Inflammatory macrophage treated with lipopolysaccharide for 1 hour (primary cell): ENCODE measurements at regions not wholly inside any gene's neighbourhood (a gene's known extent, or its start where the extent isn't known, plus 50 kb on each side); places are given as distances from the start of the nearest gene placed in this dataset.

Experiments used
- DNase-seq, 2 donors: peaks; one replicate each; pipeline ENCODE4 v3.0.0-alpha.2; 2020 to 2022

DNA sequence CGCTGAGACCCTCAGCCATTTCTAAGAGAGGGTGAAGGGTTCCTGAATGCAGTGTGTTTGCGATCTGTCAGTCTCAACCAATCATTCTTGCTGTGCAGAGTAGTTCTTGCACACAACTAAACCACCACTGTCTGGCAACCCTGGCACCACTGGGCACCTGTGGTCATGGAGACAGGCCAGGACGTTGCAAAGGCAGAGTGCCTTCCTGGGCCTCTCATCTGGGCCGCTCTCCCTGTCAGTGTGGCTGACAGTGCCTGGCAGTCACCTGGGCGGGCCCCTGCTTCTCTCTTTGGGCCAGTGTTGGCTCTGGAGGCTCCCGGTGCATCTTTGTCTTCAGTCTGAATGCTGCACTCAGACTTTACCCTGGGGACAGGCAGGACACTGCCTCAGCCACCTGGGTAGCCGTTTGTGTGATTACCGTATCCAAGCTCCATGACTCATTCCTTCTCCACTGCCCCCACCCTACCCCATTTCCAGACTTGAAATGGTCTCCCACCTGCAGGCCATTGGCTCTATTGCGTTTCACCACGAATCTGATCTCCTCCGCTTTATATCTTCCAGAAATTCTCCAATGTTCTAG is 104.6 kb upstream of the KLF13 start:
- no peak for DNase-seq

DNA sequence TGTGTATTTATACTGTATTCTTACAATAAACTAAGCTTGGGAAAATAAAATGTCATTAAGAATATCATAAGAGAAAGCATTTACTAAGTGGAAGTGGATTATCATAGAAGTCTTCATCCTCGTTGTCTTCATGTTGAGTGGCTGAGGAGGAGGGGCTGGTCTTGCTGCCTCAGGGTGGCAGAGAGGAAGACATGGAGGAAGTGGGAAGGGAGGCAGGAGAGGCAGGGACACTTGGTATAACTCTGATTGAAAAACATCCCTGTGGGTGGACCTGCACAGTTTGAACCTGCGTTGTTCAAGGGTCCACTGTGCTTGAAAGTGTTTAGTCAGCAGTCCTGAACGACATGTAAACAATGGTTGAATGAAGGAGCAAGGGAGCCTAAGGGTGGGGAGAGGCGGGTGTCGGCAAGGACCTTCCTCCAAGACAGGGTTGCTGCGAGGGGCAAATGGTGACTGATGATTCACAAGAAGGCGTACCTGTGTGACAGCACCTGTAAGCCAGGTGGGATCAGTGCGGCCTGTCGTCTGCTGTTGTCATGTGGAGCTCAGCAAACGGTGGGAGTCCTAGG is 103.8 kb upstream of the KLF13 start:
- no peak for DNase-seq

DNA sequence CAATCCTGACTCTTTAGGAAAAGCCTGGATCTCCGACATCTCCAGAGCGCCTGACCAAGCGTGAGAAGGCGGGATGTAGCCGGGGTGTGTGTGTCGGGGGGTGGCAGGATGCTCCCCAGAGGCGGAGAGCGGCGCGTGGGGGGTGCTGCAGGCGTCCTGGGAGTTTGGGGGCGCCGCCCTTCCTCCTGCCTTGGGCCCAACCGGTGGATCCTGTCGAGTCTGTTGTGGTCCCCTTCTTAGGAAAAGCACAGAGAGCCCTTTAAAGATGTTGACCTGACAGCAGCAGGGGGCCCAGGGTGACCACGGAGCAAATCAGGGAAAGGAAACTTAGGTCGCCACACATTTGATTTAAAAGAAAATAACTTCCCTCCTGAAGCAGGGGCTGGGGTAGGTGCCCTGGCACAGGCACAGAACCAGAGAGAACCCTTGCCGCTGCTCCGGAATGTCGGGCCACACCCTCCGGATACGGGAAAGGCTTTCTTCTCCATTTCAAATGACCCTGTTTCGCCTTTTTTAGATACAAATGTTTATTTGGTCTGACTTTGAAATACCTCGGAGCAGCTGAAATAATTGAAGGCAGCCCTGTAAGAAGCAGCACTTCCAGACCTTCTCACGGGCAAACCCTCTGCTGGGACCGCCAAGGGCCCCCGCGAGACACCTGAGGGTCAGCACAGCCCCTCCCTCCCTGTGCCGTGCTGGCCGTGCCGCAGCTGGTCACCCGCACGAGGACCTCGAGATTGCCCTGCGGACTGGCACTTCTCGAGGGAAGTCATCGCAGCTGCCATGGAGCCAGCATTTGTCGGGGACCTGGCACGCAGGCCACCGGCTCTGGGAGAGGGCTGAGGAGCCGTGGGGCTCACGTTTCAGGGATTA is 102.9 kb upstream of the KLF13 start:
- DNase-seq: no peak

DNA sequence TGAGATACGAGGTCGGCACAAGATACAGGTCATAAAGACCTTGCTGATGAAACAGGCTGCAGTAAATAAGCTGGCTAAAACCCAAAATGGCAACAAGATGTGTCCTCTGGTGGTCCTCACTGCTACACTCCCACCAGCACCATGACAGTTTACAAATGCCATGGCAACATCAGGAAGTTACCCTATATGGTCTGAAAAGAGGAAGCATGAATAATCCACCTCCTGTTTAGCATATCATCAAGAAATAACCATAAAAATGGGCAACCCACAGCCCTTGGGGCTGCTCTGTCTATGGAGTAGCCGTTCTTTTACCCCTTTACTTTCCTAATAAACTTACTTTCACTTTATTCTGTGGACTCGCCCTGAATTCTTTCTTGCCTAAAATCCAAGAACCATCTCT is 102.0 kb upstream of the KLF13 start:
- peak; percentile 37 to 51 for DNase-seq

DNA sequence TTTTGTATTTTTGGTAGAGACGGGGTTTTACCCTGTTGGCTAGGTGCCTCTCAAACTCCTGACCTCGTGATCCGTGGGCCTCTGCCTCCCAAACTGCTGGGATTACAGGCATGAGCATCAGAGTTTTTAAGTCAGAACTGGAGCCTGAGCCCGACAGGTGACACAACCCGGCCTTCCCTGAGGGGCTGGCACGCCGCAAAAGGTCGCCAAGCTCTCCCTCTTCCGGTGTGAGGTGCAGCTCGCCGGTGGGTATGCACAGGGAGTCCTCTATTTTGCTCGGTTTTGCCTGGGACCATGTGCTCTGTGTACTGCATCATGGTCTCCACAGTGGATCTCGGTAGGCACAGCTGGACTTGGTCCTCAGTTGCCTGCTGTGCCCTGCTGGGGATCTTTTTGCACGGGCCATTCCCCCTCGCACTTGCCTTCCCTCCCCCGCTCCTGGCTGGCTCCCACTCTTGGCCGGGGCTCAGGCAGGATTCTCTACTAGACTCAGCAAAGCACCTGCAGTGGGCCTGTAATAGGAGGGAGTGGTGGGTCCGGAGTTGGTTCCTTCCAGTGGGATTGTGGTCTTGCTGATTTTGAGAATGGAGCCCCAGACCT is 101.2 kb upstream of the KLF13 start:
- no peak for DNase-seq

DNA sequence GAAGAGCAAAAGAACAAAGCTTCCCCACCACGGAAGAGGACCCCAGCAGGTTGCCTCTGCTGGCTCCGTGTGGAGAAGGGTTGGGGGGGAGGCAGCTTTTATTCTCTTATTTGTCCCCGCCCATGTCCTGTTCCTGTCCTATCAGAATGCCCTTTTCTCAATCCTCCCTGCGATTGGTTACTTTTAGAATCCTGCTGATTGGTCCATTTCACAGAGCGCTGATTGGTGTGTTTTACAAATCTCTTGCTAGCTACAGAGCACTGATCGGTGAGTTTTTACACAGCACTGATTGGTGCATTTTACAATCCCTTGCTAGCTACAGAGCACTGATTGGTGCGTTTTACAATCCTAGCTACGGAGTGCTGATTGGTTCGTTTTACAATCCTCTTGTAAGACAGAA is 100.6 kb upstream of the KLF13 start:
- DNase-seq: no peak

DNA sequence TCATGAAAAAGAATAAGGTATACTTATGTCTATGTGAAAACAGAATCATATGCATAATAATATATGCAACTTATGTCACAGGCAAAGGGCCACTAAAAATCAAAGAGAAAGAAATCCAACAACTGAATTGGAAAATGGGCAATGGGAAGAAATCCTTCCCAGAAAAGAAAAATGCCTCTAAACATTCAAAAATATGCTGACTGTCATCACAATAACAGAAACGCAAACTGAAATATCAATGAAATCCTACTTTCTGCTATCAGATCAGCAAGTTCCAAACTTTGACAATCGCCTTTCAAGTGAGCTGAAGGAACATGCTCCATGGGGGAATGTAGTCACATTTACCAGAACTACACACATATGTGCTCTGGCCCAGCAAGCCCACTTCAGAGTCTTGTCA is 99.4 kb upstream of the KLF13 start:
- no peak for DNase-seq

DNA sequence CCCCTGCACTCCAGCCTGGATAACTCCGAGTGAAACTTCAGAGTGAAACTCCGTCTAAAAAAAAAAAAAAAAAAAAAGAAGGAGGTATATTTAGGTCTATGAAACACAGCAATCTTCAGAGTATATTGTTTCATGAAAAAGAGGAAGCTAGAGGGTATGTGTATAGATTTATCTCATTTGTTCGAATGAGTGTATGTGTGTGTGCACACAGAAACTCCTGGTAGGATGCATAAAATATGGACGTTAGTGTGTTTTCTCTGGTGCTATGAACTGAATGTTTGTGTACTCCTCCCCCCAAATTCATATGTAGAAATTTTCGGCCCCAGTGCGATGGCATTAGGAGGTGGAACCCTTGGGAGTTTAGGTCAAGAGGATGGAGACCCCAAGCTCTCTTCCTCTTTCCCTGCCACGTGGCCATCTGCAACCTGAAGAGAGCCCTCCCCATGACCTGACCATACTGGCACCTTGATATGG is 98.6 kb upstream of the KLF13 start:
- DNase-seq: peak; percentile 23 to 28

DNA sequence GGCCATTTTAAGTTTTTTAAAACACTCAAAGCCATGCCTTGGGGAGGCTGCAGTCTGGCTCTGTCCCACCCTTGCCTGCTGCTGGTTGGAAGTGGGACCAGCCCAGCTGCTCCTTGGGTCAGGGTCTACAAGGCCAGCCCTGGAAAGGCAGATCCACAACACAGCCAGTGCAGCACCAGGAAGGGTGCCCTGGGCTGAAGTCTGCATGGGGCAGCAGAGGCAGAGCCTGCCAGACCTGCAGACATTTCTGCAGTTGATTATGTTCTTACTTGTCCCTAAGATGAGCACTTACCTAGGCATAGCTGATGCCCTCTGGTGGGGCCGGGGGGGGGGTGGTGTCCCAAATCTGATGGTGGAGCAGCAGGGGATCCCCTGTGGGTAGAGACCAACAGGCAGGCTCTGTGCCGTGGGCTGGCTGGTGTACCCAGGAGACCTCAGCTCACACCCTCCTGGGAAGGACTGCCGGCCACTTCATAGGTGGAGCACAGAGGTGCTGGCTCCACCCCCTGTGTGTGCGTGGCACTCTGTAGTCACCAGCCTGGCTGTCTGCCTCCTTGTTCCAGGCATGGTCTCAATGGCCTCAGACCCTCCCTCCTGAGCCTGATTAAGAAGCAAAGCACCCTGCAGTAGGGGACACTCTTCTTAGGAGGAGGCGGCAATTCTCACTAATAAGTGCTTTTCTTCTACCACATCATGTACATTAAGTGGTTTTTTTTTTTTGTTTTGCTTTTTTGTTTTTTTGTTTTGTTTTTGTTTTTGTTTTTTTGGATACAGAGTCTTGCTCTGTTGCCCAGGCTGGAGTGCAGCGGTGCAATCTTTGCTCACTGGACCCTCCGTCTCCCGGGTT is 97.4 kb upstream of the KLF13 start:
- DNase-seq: no peak

DNA sequence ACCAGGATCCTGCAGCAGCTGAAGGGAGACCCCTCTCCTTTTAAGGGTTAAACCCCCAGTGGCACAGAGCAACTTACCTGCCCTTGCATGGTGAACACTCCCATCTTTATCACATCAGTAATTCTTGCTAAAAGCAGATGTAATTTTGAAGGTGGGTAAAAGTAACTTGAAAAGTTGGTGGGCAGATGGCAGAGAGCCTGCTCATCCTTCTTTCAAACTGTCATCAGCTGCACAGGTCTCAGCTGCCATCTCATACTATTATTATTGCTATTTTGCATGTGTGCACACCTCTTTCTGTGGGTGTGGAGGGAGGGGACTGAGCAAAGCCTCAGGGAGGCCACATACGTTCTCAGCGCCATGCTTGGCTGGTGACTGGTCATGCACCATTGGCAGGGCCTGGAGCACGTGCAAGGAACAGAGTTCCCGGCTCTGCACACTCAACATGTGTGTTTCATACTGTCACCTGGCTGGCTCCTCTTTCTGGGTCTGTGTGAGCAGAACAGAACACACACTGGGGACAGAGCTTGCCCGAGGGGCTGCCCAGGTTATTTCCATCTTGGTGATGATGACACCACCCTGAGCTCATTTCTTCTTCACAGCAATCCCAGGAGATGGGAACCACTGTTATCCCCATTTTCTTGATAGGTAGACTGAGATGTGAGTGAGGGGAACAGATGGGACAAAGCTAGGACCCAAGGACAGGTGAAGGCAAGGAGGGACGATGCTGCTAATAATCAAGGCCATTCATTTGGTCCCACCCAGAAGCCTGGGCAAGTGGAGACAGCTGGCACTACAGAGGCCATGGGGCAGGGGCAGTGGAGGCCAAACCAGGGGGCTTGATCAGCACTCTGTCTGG is 95.8 kb upstream of the KLF13 start:
- DNase-seq: no peak

DNA sequence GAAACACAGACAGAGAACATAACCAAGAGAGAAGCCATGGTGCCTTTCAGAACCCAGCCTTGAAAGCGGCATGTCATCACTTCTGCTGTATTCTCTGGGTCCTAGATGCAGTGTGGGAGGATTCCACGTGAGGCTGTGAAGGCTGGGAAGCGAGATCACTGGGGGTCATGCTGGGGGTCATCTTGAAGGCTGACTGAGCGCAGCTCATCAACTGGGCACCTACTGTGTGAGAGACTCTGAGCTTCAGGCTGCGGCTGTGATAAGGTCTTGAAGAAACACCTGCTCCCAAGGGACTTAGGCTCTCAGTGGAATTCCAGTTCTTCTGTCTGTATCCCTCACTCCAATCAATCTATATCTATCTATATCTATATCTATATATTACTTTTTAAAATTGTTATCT is 91.8 kb upstream of the KLF13 start:
- DNase-seq: no peak

DNA sequence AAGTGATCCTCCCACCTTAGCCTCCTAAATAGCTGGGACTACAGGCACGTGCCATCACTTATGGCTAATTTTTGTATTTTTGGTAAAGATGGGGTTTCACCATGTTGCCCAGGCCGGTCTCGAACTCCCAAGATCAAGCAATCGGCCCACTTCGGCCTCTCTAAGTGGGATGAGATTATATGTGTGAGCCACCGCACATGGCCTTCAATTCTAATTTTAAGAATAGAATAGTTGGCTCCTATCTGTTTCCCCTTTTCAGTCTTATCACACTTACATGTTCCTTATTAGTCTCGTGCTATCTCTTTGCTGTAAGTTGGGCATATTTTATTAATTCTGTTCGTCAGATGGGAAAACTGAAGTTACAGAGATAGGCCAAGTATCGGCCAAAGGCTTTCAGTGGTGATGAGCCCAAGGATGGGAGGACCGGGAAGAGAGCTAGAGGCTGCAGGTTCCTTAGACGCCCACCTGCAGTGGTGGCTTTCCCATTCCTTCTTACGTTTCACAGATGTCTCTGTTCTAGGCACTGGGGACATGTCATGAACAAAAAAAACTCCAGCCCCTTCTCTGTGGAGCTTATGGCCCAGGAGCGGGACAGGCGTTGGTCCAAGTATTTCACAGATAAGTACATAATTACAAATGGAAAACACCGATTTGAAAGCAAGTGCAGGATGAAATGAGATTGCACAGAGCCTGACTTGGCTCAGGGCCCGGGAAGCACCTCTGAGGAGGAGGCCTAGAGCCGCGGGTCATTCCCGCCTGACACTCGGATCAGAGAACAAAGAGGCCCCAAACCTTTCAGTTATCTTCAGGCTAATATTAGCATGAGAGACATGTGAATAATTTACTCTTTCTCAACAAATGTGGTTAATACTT is 91.1 kb upstream of the KLF13 start:
- DNase-seq: peak in 1 of 2 donors; percentile 53

DNA sequence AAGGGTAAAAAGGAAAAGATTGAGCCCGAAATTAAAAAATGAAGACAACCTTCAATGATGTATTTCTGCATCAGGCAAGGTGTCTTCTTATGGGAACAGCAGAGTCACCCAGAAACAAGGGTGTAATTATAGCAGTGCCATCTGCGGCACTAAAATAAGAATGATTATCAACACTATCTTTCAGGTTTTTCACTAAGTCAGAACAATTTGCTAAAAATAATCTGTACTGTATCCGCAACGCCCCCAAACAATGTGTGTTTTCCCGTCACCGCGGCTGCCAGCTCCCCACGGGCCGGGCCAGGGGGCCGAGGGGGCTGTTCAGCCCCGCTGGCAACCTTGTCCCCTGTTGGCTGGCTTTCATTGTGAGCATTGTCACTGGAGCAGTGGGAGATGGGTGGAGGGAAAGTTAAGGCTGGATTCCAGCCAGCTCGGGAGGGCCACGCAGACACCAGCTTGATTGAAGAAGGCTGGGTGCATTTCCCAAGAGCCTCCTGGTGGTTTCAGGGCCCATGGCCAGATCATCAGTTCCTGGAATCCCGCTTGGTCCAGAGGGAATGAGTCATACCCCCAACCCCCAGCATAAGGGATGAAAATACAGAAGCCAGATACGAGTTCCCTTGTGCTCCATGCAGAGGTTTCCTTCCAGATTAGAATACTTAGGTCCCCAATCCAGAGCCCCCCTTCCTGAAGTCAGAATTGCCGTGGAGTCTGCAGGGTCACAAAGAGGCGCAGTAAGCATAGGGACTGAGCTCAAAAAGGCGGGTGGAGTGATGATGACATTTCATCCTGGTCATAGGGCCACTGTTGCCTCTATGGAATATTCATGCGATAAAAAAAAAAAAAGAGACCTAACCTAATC is 90.2 kb upstream of the KLF13 start:
- DNase-seq: peak; percentile 86

DNA sequence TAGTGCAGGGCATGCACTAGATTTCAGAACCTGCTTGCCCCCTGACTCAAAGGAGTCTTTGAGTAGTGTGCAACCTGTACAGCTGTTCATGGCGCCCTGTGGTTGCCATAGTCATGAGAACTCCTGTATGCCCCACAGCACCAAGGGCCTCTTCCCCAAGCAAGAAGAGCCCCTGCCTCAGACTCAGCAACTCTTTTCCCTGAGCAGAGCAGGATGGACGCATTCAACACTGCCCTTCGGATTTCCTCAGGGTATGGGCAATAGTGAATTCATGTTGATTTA is 89.7 kb upstream of the KLF13 start:
- DNase-seq: no peak

DNA sequence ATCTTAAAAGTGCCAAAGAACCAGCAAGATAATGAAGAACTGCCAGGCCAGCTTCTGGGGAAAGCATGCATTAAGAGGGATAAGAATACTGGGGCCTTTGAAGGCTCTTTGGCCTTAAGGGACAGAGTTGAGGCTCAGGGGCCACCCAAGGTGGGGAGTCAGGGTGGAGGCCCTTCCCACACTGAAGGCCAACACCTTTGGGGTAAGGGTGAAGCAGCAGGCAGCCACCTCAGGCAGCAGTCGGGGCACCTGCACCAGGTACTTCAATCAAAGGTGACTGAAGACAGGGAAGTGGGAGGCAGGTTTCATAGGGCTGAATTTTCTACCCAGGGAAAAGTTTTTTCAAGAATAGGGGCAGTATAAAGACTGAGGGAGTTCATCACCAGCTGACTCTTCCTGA is 87.7 kb upstream of the KLF13 start:
- no peak for DNase-seq

DNA sequence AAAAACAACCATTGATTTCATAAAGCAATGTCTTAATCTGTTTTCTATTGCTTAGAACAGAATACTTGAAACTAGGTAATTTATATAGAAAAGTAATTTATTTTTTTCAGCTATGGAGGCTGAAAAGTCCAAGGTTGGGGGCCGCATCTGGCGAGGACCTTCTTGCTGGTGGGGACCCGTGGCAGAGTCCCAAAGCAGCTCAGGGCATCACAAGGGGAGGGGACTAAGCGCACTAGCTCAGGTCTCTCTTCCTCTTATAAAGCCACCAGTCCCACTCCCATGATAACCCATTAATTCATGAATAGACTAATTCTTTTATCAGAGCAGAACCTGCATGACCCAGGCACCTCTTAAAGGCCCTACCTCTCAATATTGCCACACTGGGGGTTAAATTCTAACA is 87.2 kb upstream of the KLF13 start:
- no peak for DNase-seq

DNA sequence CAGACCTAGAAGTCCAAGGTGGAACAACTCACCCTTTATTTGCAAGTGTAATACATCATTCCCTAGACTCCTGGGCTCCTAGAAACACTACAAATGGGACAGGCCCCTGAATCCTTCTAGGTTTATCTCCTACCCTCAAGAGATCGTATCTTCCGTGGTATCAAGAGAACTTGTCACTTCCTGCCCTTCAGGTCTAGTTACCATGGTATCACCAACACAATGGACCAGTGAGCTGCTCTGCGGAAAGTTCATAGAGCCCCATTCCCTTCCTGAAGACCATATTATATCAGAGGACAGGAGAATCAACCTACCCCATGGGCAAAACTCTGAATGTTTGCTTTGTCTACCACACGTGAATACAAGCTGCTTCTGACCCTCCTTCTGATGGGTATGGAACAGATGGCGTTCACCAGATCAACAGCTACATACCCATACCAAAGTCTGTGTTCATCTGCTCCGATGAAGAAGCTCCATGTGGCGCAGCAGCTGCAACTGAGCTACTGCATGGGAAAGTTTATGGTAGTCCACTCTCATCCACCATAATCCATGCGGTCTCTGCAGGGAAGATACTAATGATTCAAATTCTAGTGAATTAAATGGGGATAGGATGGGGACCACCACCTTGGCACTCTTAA is 84.6 kb upstream of the KLF13 start:
- no peak for DNase-seq

DNA sequence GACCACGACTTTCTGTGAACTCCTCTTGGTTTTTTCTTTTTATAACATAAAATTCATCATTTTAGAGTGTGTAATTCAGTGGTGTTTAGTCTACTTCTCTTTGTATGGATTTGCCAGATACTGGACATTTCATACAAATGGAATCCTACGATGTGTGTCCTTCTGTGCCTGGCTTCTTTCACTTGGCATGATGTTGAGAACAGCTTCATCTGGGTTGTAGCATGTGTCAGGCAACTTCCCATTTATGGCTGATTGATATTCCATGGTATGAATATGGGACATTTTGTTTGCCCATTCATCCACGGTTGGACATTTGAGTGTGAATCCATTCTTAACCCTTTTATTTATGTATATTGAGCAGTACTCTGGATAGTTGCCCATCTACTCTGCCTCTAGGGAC is 82.7 kb upstream of the KLF13 start:
- no peak for DNase-seq

DNA sequence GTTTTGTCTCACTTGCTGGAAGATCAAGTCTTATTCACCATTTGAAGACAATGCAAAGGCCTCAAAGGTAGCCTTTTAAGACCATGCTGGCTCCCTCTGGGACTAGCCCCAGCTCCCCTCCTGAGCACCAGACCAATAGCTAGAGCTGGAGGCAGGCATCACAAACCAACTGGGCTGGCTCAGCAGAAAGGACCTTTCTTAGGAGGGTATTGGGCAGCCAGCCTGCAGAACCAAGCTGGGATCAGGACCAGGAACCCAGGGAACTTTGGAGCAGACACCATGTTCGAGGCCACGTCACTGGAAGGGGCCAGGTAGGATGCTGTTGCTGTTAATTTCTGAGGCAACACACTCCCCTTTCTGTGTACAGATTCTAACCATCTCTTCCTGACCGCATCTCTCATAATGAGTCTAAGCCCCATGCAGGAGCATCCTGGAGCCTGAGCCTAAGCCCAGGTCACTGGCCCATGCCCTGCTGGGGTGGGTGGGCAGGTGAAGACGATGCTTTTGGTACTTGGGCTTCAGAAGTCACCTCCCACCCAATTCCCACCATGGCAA is 81.4 kb upstream of the KLF13 start:
- no peak for DNase-seq
